ENCODE measurements at regions not wholly inside any gene's neighbourhood (a gene's known extent, or its start where the extent isn't known, plus 50 kb on each side); places are given as distances from the start of the nearest gene placed in this dataset.

DNA sequence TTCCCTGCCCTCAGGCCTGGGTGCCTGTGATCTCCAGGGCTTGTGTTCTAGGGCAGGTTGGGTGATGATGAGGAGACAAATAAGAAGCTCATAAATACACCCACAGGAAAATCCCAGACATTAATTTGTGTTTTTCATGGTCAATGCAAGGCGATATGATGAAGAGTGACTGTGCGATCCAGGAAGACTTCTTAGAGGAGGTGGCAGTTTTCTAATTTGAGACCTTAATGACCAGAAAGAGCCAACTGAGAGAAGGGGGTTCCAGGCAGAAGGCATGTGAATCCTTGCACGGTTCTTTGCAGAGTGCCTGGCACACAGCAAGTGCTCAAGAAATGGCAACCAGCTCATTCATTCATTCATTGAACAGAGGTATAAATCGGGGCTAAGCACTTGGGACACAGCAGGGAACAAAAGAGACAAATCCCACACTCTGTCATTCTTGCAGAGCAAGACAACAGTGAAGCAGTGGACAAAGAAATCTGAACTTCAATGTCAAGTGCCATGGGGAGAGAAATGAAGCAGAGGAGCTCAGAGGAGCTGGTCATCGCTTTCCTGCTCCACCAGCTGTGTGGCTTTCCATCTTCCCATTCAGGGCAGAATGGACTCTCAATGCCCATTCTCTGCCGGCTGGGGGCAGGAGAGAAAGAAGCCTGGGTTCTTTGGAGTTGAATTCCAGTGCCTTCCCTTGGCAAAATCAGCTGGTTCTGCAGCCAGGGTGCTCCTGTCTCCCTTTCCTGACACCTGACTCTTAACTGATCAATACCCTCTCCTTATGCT, 128.3 kb downstream of the AACS start:
- no peak for DNase-seq

DNA sequence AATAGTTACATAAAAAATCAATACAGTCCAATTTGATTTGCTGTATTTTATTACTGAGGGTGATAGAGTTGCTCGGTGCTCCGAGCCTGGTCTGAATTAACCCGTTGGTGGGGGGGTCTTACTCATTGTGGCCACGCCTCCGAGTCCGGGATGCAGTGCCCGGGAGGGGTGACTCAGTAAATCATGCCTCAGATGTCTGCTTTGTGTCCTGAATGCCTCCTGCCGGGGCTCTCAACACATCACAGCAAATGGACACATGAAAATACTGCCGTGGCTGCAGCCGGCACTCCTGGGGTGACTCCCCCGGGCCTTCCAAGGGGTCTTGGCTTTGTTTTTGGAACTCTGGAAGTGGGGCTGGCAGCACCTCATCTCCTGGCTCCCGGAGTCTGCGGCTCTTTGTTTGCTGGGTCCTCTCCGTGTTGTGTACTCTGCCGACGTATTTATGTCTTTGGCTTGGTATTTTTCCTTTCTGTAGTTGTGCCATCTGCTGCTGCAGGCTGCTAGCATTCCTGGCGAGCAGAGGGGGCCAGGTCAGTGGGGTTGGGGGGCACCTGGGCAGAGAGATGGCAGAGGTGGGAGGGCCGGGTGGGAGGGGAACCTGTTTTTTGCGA, 129.0 kb downstream of the AACS start:
- DNase-seq, result no peak

DNA sequence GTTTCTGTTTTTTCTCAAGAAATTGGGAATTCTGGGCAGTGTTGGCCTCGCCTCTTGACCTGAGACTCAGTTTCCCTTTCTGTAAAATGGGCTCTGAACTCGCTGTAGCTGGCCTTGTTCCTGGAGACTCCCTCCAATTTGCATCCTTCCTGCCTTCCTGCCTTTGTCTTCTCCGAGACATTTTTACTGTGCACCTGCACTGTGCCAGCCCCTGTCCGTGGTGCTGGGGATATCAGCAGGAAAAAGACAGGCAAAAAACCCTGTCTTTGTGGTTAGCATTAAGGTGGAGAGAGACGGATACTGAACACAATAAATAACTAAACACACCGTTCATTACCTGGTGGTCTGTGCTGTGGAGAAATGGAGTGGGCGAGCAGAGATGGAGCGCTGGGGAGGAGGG, 129.8 kb downstream of the AACS start:
- DNase-seq, result no peak

DNA sequence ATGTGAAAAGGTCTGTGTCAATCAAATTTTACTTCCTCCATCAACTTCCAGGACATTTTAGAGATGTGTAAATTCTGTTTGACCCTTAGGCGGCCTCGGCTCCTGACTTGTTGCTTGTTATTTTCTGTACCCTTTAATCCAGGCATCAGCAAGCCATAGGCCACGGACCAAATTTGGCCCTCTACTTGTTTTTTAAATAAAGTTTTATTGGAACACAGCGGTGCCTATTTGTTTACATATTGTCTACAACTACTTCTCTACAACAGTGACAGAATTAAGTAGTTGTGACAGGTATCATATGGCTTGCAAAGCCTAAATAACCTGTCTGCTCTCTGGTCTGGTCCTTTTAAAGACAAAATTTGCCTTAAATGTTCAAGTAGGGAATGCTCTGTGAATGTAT, 132.1 kb downstream of the AACS start:
- no peak for DNase-seq

DNA sequence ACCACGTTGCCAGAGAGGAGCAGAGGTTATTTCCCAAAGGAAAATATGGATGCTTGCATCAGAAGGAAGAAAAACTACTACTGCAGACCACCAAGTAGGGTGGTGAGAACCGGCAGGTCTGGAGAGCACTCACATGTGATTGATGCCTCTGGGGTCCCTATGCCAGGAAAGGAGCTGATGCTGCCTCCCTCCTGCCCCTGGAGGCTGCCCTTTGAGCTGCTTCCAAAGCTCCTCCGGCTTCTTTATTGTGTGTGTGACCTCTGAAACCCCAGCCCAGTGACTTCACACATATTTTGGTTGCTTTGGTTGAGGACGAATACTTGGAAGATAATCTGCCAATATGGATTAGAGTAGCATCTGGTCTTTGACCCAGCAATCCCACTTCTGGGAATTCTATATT, 133.4 kb downstream of the AACS start:
- DNase-seq, result no peak

DNA sequence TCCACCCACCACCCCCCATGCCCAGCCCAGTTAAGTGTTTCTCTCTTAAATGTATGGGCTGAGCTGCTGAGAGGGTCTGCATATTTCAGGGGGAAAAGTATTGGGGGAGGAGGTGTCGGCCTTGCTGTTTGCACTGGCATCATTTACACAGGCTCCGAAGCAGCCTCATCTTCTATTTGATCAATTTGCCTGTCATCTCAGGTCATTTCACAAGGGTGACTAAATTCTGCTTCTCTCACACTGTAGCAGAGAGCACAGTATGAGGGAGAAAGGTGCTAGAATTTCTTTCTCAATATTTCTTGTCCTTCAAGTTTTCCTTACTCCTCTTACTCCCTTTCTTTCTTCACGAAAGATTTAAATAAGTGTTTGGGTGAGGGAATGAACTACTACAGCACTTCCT, 135.9 kb downstream of the AACS start:
- DNase-seq, result no peak

DNA sequence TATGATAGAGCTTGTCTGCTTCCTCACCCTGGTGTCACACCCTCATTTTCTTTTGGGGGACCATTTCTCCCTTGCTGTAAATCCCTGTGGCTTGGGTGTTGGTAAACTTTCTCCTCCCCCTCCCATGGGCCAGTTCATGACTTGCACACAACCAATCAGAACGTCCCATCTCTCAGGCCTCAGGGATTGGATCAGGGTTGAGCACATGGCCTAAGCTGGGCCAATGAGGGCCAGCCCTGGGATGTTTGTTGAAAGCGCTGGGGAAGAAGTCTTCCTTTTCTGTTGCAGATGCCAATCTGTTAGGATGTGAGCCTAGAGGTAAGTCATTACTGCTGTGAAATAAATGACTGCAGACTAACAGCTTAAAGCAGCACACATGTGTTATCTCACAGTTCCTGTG, 136.7 kb downstream of the AACS start:
- DNase-seq, result no peak

DNA sequence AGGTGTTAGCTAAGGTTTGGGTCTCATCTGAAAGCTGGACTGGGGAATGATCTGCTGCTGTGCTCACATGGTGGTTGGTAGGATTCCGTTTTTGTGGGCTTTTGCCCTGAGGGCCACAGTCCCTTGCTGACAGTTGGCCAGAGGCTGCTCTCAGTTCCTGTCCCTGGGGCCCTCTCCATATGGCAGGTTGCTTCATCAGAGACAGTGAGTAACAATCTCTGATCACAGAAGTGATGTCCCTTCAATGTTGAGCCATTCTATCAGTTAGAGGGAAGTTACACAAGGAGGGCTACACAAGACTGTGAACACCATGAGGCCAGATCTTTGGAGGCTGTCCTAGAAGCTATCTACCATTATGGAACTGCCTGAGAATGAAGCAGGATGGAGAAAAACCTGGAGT, 137.2 kb downstream of the AACS start:
- no peak for DNase-seq

DNA sequence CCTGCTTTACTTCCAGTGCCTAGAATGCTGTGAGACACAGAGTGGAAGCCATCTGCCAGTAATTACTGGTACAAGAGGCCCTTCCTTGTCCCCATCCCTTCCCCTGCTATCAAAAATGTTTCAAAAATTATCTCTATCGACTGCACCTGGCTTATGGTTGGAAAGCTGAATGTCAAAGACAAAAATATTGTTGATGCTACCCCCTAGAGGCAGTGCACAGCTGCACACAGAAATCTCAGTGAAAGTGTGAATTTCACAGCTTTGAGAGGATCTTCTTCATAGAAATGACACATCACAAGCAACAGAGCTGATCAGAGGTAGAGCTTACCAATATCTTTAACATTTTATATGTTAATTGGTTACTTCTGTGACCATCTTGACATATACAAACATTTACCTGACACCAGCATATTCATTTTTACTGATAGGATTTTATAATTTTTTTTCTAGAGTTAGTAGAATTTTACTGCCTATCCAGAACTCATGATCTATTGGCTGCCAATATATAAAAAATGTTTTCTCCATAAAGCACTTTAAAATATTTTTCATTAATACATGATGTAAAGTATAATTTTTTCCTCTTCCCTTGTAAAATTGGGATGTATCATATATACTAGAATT, 138.0 kb downstream of the AACS start:
- no peak for DNase-seq

GRCh38 chr12:125205386-125205785, 140.2 kb downstream of the AACS start:
- DNase-seq, result no peak

DNA sequence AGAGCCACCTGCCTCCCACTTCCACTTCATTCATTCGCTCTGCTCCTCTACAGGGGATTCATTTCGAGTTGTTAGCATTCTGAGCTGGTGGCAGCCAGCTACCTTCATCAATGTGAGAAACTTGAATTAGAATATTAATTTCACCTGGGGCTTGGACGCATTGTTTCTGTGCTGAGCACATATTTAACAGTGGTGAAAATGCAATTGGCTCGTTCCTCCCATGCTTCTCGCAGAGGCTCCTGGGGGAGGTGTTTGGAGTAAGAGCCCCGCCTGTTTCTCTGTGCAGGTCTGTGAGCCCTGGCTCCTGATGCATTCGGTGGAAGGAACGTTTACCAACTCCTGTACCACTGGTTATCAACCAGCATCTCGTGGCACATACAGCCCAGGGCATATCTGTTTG, 141.5 kb downstream of the AACS start:
- no peak for DNase-seq

- no peak for DNase-seq
Observed at GRCh38 chr12:125208334-125208733, 143.1 kb downstream of the AACS start.

DNA sequence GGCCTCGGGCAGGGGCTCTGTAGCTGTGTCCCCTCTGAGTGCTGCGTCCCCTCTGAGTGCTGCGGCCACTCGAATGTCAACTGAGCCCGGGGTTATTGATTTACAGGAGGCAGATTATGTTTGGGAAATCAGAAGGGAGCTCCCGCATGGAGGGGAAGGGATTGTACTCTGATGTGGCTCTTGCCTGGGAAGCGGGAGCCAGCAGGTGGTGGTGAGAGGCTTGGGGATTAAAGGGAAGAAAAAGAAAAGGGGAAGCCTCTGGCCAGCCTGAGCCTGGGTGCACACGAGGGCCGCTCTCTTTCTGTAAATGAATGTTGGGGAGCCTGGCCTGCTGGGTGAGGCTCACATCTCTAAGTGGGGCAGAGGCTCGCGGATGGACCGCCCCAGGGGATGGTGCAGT, 143.7 kb downstream of the AACS start:
- DNase-seq, result no peak

DNA sequence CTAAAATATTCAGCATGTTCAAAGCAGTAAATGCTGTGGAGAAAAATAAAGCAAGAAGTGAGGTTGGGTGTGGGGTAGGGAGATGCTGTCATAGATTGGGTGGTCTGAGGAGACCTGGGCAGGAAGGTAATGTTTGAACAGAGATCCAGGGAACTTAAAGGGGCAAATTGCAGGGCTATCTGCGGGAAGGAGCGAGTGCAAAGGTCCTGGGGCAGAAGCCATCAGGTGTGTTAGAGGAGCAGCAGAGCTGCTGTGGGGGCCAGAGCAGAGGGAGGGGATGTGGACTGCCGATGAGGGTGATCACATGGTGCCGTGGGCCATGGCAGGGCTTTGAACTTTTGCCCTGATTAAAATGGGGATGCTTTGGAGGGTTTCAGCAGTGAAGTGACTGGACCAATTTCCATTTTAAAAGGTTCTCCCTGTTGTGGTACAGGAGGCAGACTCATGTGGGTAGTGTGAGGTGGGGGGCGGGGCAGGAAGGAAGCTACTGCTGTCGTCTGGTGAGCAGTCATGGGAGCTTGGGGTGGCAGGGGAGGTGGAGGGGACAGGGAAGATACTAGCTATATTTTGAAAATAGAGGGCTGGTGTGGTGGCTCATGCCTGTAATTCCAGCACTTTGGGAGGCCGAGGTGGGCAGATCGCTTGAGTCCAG, 145.0 kb downstream of the AACS start:
- no peak for DNase-seq

- DNase-seq, result no peak
Observed at GRCh38 chr12:125211464-125211863, 146.2 kb downstream of the AACS start.

- DNase-seq, result no peak
Observed at GRCh38 chr12:125214289-125214688, 149.1 kb downstream of the AACS start.

DNA sequence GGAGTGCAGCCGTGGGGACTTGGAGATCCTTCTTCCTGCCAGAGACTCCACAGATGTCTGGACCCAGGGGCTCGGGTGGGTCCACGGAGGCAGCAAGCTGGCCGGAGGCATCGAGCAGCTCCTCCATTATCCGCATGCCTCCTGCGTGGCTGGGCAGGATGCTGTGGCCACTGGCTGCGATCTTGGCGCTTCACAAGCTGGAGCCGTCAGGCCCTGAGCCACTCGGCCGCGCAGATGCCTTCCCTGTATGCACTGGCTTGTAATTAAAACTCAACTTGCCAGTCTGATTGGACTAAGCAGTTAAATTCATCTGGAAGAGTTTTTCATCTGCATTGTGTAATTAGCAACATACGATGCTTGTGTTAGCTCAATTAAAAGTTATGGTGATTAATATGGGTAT, 151.5 kb downstream of the AACS start:
- no peak for DNase-seq

- no peak for DNase-seq
Observed at GRCh38 chr12:125217308-125217707, 152.1 kb downstream of the AACS start.

- no peak for DNase-seq
Observed at GRCh38 chr12:125218952-125219351, 153.7 kb downstream of the AACS start.

GRCh38 chr12:125220404-125221273, 155.4 kb downstream of the AACS start:
- no peak for DNase-seq

DNA sequence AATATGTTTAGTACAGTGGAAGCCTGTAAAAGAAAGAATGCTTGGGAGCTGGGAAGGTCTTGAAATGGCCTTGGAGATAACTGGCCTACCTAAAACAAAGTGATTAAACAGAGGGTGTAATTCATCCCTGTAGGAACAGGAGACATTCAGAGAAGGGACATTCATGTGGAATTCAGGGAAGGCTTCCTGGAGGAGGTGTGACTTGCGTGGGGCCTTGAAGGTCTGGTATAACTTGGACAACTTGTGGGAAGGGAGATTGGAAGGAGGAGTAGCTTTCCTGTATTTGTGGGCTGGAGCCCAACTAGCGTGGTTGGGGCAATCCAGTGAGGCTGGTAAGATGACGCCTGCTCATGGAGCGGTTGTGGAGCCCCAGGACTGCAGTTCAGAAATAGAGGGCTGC, 156.4 kb downstream of the AACS start:
- no peak for DNase-seq

DNA sequence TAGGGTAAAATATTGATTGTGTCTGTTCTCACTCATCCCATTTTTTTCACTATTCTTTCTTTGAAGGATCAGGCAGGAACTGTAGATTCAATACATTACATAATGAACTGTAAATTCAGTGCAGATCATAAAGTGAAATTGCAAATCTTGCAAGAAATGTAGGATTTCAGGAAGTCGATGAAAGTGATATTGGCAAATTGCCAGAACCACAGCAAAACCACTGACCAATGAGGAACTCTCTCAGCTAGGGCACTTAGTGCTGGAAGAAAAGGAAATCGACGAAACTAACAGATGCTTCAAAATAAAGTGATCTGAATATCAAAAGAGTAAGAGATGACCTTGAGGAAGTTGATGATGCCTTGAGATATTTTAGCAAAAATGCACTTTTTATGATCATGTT, 157.6 kb downstream of the AACS start:
- DNase-seq, result no peak

- no peak for DNase-seq
Observed at GRCh38 chr12:125225641-125226040, 160.4 kb downstream of the AACS start.

Data from activated CD4-positive, alpha-beta T cell treated with anti-CD3 and anti-CD28 coated beads, Interleukin-2, amount 50 U/mL, for 4 hours (primary cell).